Retinal pigment epithelial cell (primary cell): ENCODE measurements at regions not wholly inside any gene's neighbourhood (a gene's known extent, or its start where the extent isn't known, plus 50 kb on each side); places are given as distances from the start of the nearest gene placed in this dataset.

Source experiments
- DNase-seq: peaks from one replicate; pipeline ENCODE4 v3.0.0-alpha.2; 2010; ENCODE audit warnings: low read depth
- H3K4me3 ChIP-seq: 2 replicates; pipeline ENCODE4 v1.5.1; 2011; ENCODE audit warnings: mild to moderate bottlenecking, low read length, control low read depth, moderate library complexity
- CTCF ChIP-seq: conservative IDR thresholded peaks from 2 replicates; pipeline ENCODE4 v1.5.1; 2011; ENCODE audit warnings: low read depth, low read length, control low read depth, inconsistent platforms

- H3K4me3 ChIP-seq = no peak overlapping the region
- DNase-seq = no peak
- TF ChIP-seq CTCF = no peak
Measured at GRCh38 chr5:2130361-2130760, 247.6 kb upstream of the IRX4 start.

- TF ChIP-seq CTCF = no peak
- no peak overlapping the region for H3K4me3 ChIP-seq
- DNase-seq = no peak
Measured at GRCh38 chr5:2129568-2130272, 247.0 kb upstream of the IRX4 start.

GRCh38 chr5:2128686-2129355, 246.1 kb upstream of the IRX4 start:
- H3K4me3 ChIP-seq = no peak overlapping the region
- no peak for DNase-seq
- TF ChIP-seq CTCF = no peak

- no peak overlapping the region for H3K4me3 ChIP-seq
- DNase-seq = no peak
- no peak for TF ChIP-seq CTCF
Measured at GRCh38 chr5:2126512-2126911, 243.8 kb upstream of the IRX4 start.

GRCh38 chr5:2125901-2126265, 243.2 kb upstream of the IRX4 start:
- no peak overlapping the region for H3K4me3 ChIP-seq
- no peak for DNase-seq
- TF ChIP-seq CTCF = no peak

GRCh38 chr5:2125171-2125900, 242.6 kb upstream of the IRX4 start:
- TF ChIP-seq CTCF = no peak
- DNase-seq = no peak
- H3K4me3 ChIP-seq = no peak overlapping the region
